Endothelial cell of umbilical vein (primary cell): ENCODE measurements at regions not wholly inside any gene's neighbourhood (a gene's known extent, or its start where the extent isn't known, plus 50 kb on each side); places are given as distances from the start of the nearest gene placed in this dataset.

Source experiments
- BruUV-seq: library from RNA; stranded (reverse); fragments of 400-500 nt; replicated peaks from 2 replicates; lab custom pipeline; 2021; lab: Mats Ljungman, UMichigan
- CTCF ChIA-PET: fragments of 300-600, 350-600 bp; sonication (Branson Sonifier 250); formaldehyde crosslinking; loops from one replicate; lab custom pipeline; 2021; ENCODE audit warnings: antibody characterized with exemption, inconsistent platforms; lab: Charles Lee
- POLR2A ChIA-PET: fragments of 300-600, 350-600 bp; sonication (Branson Sonifier 250); formaldehyde crosslinking; loops from one replicate; lab custom pipeline; 2021; ENCODE audit warnings: antibody characterized with exemption, inconsistent platforms; lab: Charles Lee
- DNase-seq: peaks from one replicate; pipeline ENCODE4 v3.0.0-alpha.2; 2011; ENCODE audit warnings: low read depth, low spot score
- FAIRE-seq: peaks from 2 replicates; lab custom pipeline; 2011; peaks lifted over from hg19 to GRCh38; lab: Jason Lieb, UNC
- H2AFZ ChIP-seq: 2 replicates; pipeline ENCODE4 v1.6.0; 2012; ENCODE audit warnings: low read depth, low read length, control low read depth, inconsistent platforms
- H3K27ac ChIP-seq: 2 replicates; pipeline ENCODE4 v1.5.1; 2011; ENCODE audit warnings: low read depth, mild to moderate bottlenecking, control low read depth, low read length, moderate library complexity; ENCODE audit not compliant: insufficient read depth
- H3K27me3 ChIP-seq, 2 experiments: 2 replicates each; pipeline versions ENCODE4 v1.6.0 to v1.6.1; 2011; ENCODE audit warnings: low read length in 2 of 2, mixed read lengths in 1 of 2; ENCODE audit not compliant: control insufficient read depth in 2 of 2, insufficient read depth in 2 of 2
- H3K36me3 ChIP-seq, 2 experiments: 2 replicates in 1 of 2; 3 replicates in 1 of 2; pipeline ENCODE4 v1.5.1; 2011; ENCODE audit warnings: low read length in 2 of 2, mild to moderate bottlenecking in 1 of 2, moderate library complexity in 1 of 2; ENCODE audit not compliant: control insufficient read depth in 2 of 2, insufficient read depth in 2 of 2; ENCODE audit errors: extremely low read depth in 1 of 2
- H3K4me1 ChIP-seq: 3 replicates; pipeline ENCODE4 v1.5.1; 2011; ENCODE audit warnings: mild to moderate bottlenecking, low read length; ENCODE audit not compliant: control insufficient read depth, insufficient read depth; ENCODE audit errors: extremely low read depth
- H3K4me2 ChIP-seq: 2 replicates; pipeline ENCODE4 v1.6.1; 2011; ENCODE audit warnings: low read length, control low read depth, mixed read lengths; ENCODE audit not compliant: insufficient read depth
- H3K4me3 ChIP-seq, 3 experiments: fragments of 200-600 bp in 1 of 3; sonication (generic), shearing (Covaris generic) in 1 of 3; replicated peaks in 1 of 3; 2 replicates each; pipeline ENCODE4 v1.5.1; 2011 to 2016; ENCODE audit warnings: control low read depth in 3 of 3, low read length in 3 of 3, mild to moderate bottlenecking in 2 of 3, inconsistent platforms in 1 of 3, low read depth in 1 of 3, moderate library complexity in 1 of 3; ENCODE audit not compliant: insufficient read depth in 1 of 3
- H3K79me2 ChIP-seq: 2 replicates; pipeline ENCODE4 v1.6.0; 2012; ENCODE audit warnings: low read length, inconsistent platforms; ENCODE audit not compliant: control insufficient read depth, insufficient read depth
- H3K9ac ChIP-seq: replicated peaks from 2 replicates; pipeline ENCODE3; 2011; ENCODE audit warnings: low read length, control low read depth; ENCODE audit not compliant: insufficient read depth; ENCODE audit errors: extremely low read depth
- H3K9me1 ChIP-seq: replicated peaks from 3 replicates; pipeline ENCODE4 v1.6.0; 2011; ENCODE audit warnings: mild to moderate bottlenecking, low read length; ENCODE audit not compliant: control insufficient read depth, insufficient read depth; ENCODE audit errors: extremely low read depth
- H3K9me3 ChIP-seq: replicated peaks from 2 replicates; pipeline ENCODE4 v1.5.1; 2012; ENCODE audit warnings: low read length, inconsistent platforms; ENCODE audit not compliant: control insufficient read depth, insufficient read depth
- H4K20me1 ChIP-seq: replicated peaks from 2 replicates; pipeline ENCODE3; 2011; ENCODE audit warnings: mild to moderate bottlenecking, low read length; ENCODE audit not compliant: control insufficient read depth, insufficient read depth; ENCODE audit errors: extremely low read depth
- EZH2 ChIP-seq: IDR thresholded peaks from 2 replicates; pipeline ENCODE4 v1.6.1; 2012; ENCODE audit warnings: borderline replicate concordance, low read depth, mild to moderate bottlenecking, moderate library complexity, low read length, inconsistent platforms; ENCODE audit not compliant: severe bottlenecking
- FOS ChIP-seq: IDR thresholded peaks from 2 replicates; pipeline ENCODE4 v1.6.1; 2011; ENCODE audit warnings: mild to moderate bottlenecking, low read length, moderate library complexity, borderline replicate concordance; ENCODE audit not compliant: insufficient read depth
- GATA2 ChIP-seq: IDR thresholded peaks from 2 replicates; pipeline ENCODE4 v1.7.0; 2011; ENCODE audit warnings: low read depth, mild to moderate bottlenecking, moderate library complexity, mixed read lengths, low read length; ENCODE audit not compliant: insufficient read length, insufficient read depth
- JUN ChIP-seq: IDR thresholded peaks from 2 replicates; pipeline ENCODE4 v1.6.1; 2011; ENCODE audit warnings: borderline replicate concordance, low read depth; ENCODE audit not compliant: insufficient read length, insufficient read depth
- MAX ChIP-seq: IDR thresholded peaks from 2 replicates; pipeline ENCODE4 v1.6.1; 2011; ENCODE audit not compliant: insufficient read depth, insufficient read length
- MYC ChIP-seq: IDR thresholded peaks from one replicate; pipeline ENCODE4 v1.6.1; 2011; ENCODE audit warnings: mild to moderate bottlenecking, low read depth, low read length
- POLR2A ChIP-seq: IDR thresholded peaks from 2 replicates; pipeline ENCODE4 v1.6.1; 2012; ENCODE audit warnings: low read depth, mild to moderate bottlenecking, control low read depth, low read length
- POLR2AphosphoS5 ChIP-seq: IDR thresholded peaks from 2 replicates; pipeline ENCODE4 v1.6.1; 2012; ENCODE audit warnings: low read depth, mild to moderate bottlenecking, control low read depth, low read length, moderate library complexity; ENCODE audit not compliant: insufficient read depth
- dilution Hi-C: fragments of 300-500 bp; cut with MboI; formaldehyde crosslinking; loops from one replicate; pipeline ENCODE4 v1.15.0; 2019; ENCODE audit warnings: low sequenced_read_pairs; ENCODE audit not compliant: extremely low pct_ligation_motif_present
- intact Hi-C: fragments of 100-400 bp; cut with micrococcal nuclease; formaldehyde crosslinking; loops from one replicate; pipeline ENCODE4 v1.10.0; 2022
- TF ChIP-seq, protein P1 (sequence below), 2 donors: IDR thresholded peaks; 1 replicate in 1 of 2; 2 replicates in 1 of 2; pipeline ENCODE4 v1.5.1; 2011; ENCODE audit warnings: low read length in 2 of 2, mild to moderate bottlenecking in 2 of 2, moderate library complexity in 2 of 2, control low read depth in 1 of 2, inconsistent platforms in 1 of 2, low read depth in 1 of 2; ENCODE audit not compliant: insufficient read depth in 1 of 2; ENCODE audit errors: extremely low read depth in 1 of 2

DNA sequence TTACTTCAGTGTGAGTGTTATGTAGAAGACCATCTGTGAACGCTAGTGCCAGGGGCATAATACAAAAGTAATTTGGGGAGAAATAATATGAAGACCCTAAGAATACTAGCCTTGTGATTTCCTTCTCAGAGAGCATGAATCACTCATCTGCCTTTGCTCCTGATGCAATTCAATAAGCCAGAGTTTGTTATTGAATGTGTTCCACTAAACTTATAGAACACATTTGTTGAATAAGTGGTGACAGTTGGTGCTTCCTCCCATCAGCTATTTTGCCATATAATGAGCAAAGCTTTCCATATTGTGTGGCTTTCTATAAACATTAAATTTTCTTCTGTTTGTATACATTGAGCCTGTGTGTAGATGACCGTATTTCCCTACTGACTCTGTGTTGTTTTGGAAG, 136.4 kb upstream of the QRFPR start:
- no peaks in the 10 kb centered on the region for H3K9me1 ChIP-seq
- no peaks in the 10 kb centered on the region for H4K20me1 ChIP-seq
- H3K4me2 ChIP-seq, result no peak overlapping the region
- no peak overlapping the region for H3K27ac ChIP-seq
- H3K27me3 ChIP-seq, result no peaks in the 10 kb centered on the region
- H3K79me2 ChIP-seq, result no peaks in the 10 kb centered on the region
- no peaks in the 10 kb centered on the region for H3K9me3 ChIP-seq
- H3K36me3 ChIP-seq, result no peaks in the 10 kb centered on the region
- TF ChIP-seq FOS, result no peak
- TF ChIP-seq EZH2, result no peak
- TF ChIP-seq MAX, result no peak
- TF ChIP-seq GATA2, result no peak
- TF ChIP-seq, protein P1, sequence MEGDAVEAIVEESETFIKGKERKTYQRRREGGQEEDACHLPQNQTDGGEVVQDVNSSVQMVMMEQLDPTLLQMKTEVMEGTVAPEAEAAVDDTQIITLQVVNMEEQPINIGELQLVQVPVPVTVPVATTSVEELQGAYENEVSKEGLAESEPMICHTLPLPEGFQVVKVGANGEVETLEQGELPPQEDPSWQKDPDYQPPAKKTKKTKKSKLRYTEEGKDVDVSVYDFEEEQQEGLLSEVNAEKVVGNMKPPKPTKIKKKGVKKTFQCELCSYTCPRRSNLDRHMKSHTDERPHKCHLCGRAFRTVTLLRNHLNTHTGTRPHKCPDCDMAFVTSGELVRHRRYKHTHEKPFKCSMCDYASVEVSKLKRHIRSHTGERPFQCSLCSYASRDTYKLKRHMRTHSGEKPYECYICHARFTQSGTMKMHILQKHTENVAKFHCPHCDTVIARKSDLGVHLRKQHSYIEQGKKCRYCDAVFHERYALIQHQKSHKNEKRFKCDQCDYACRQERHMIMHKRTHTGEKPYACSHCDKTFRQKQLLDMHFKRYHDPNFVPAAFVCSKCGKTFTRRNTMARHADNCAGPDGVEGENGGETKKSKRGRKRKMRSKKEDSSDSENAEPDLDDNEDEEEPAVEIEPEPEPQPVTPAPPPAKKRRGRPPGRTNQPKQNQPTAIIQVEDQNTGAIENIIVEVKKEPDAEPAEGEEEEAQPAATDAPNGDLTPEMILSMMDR (IDR thresholded peaks at IDR 0.05; ENCODE audit: extremely low read depth in 1 of 2, insufficient read depth in 1 of 2, low read depth in 1 of 2, low read length in 2 of 2), result no peak
- TF ChIP-seq JUN, result no peak
- no peak for TF ChIP-seq POLR2A
- no peak for TF ChIP-seq POLR2AphosphoS5
- no peak for TF ChIP-seq MYC
- intact Hi-C loops (no loop called here), dilution Hi-C loops (no loop called here)
- H3K4me3 ChIP-seq, result no peak overlapping the region
- POLR2A ChIA-PET, result no interaction called here
- no TSS peak for BruUV-seq
- no peak for DNase-seq
- no peaks in the 10 kb centered on the region for H3K4me1 ChIP-seq
- FAIRE-seq, result no peak
- CTCF ChIA-PET, result no interaction called here
- no peak overlapping the region for H3K9ac ChIP-seq
- H2AFZ ChIP-seq, result no peak overlapping the region
